ENCODE measurements at regions not wholly inside any gene's neighbourhood (a gene's known extent, or its start where the extent isn't known, plus 50 kb on each side); places are given as distances from the start of the nearest gene placed in this dataset.

DNA sequence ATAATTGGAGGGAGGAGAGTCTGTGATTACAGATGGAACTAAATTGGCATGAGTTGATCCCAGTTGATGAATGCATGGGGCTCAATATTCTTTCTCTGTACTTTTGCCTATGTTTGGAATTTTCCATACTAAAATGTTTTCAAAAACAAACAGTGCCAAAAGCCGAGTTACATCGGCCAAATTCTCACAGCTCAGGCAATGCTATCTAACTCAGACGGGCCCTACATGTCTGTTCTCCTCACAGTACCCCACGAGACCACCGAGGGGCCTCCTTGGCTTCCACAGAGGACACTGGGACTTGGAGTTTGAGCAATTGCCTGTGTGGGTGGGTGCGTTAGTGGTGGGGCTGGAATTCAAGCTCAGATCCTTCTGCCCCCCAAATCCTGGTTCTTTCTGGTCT, 413.2 kb downstream of the CDH26 start:
- TF ChIP-seq MAZ (IDR thresholded peaks at IDR 0.05; ENCODE audit: borderline replicate concordance, low read depth, low read length), result no peak
- no peak for TF ChIP-seq MAFK (IDR thresholded peaks at IDR 0.05; ENCODE audit: low read depth, low read length)
- TF ChIP-seq, protein P1, sequence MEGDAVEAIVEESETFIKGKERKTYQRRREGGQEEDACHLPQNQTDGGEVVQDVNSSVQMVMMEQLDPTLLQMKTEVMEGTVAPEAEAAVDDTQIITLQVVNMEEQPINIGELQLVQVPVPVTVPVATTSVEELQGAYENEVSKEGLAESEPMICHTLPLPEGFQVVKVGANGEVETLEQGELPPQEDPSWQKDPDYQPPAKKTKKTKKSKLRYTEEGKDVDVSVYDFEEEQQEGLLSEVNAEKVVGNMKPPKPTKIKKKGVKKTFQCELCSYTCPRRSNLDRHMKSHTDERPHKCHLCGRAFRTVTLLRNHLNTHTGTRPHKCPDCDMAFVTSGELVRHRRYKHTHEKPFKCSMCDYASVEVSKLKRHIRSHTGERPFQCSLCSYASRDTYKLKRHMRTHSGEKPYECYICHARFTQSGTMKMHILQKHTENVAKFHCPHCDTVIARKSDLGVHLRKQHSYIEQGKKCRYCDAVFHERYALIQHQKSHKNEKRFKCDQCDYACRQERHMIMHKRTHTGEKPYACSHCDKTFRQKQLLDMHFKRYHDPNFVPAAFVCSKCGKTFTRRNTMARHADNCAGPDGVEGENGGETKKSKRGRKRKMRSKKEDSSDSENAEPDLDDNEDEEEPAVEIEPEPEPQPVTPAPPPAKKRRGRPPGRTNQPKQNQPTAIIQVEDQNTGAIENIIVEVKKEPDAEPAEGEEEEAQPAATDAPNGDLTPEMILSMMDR (conservative IDR thresholded peaks at IDR 0.05; ENCODE audit: low read depth, low read length), result no peak
- TF ChIP-seq BHLHE40 (IDR thresholded peaks at IDR 0.05; ENCODE audit: low read depth, low read length), result no peak
- no peak for TF ChIP-seq CEBPB (IDR thresholded peaks at IDR 0.05; ENCODE audit: low read depth, low read length)
- no peak for TF ChIP-seq MXI1 (IDR thresholded peaks at IDR 0.05; ENCODE audit: borderline replicate concordance, low read depth, low read length)
- TF ChIP-seq, protein P2, sequence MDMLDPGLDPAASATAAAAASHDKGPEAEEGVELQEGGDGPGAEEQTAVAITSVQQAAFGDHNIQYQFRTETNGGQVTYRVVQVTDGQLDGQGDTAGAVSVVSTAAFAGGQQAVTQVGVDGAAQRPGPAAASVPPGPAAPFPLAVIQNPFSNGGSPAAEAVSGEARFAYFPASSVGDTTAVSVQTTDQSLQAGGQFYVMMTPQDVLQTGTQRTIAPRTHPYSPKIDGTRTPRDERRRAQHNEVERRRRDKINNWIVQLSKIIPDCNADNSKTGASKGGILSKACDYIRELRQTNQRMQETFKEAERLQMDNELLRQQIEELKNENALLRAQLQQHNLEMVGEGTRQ (IDR thresholded peaks at IDR 0.05; ENCODE audit: low read depth, low read length), result no peak
- TF ChIP-seq RCOR1 (IDR thresholded peaks at IDR 0.05; ENCODE audit: insufficient replicate concordance, low read length), result no peak
- TF ChIP-seq POLR2A (IDR thresholded peaks at IDR 0.05; ENCODE audit: low read depth, low read length), result no peak
